Stimulated activated CD4-positive, alpha-beta T cell treated with anti-CD3 and anti-CD28 coated beads, Interleukin-15, amount 100 ng/mL, for 48 hours (primary cell): ENCODE measurements at regions not wholly inside any gene's neighbourhood (a gene's known extent, or its start where the extent isn't known, plus 50 kb on each side); places are given as distances from the start of the nearest gene placed in this dataset.
"Not testable (repeated sequence)": the region's sequence is repeated elsewhere in the genome, so short reads cannot be mapped to it uniquely, and the experiment has no call there.

ENCODE experiments used
- DNase-seq, 2 donors: peaks; one replicate each; pipeline ENCODE4 v3.0.0-alpha.2; 2020; ENCODE audit warnings: low read depth in 2 of 2

GRCh38 chr1:232352366-232352765, 277.6 kb downstream of the SIPA1L2 start:
- DNase-seq = no peak

- DNase-seq = no peak
These were observed 278.6 kb downstream of the SIPA1L2 start for GRCh38 chr1:232351335-232351734.

GRCh38 chr1:232346844-232347243, 283.1 kb downstream of the SIPA1L2 start:
- no peak for DNase-seq

- DNase-seq = no peak
These were observed 285.0 kb downstream of the SIPA1L2 start for GRCh38 chr1:232344791-232345399.

GRCh38 chr1:232344186-232344585, 285.7 kb downstream of the SIPA1L2 start:
- not testable (repeated sequence) for DNase-seq

GRCh38 chr1:232340446-232340845, 289.5 kb downstream of the SIPA1L2 start:
- DNase-seq = no peak

GRCh38 chr1:232339073-232339472, 290.9 kb downstream of the SIPA1L2 start:
- no peak for DNase-seq

- DNase-seq = no peak
These were observed 294.1 kb downstream of the SIPA1L2 start for GRCh38 chr1:232335741-232336293.

GRCh38 chr1:232335261-232335660, 294.7 kb downstream of the SIPA1L2 start:
- no peak for DNase-seq

- no peak for DNase-seq
These were observed 295.1 kb downstream of the SIPA1L2 start for GRCh38 chr1:232334811-232335210.

GRCh38 chr1:232334246-232334645, 295.7 kb downstream of the SIPA1L2 start:
- no peak for DNase-seq

- DNase-seq = no peak
These were observed 296.5 kb downstream of the SIPA1L2 start for GRCh38 chr1:232333419-232333767.

- DNase-seq = not testable (repeated sequence)
These were observed 297.1 kb downstream of the SIPA1L2 start for GRCh38 chr1:232332710-232333418.

GRCh38 chr1:232329103-232329813, 300.7 kb downstream of the SIPA1L2 start:
- DNase-seq = no peak

- no peak for DNase-seq
These were observed 301.3 kb downstream of the SIPA1L2 start for GRCh38 chr1:232328486-232329102.

- DNase-seq = no peak
These were observed 302.0 kb downstream of the SIPA1L2 start for GRCh38 chr1:232327899-232328298.

GRCh38 chr1:232327269-232327668, 302.7 kb downstream of the SIPA1L2 start:
- DNase-seq = no peak

GRCh38 chr1:232322162-232322734, 307.7 kb downstream of the SIPA1L2 start:
- DNase-seq = no peak

- no peak for DNase-seq
These were observed 310.3 kb downstream of the SIPA1L2 start for GRCh38 chr1:232319518-232320210.

- no peak for DNase-seq
These were observed 310.9 kb downstream of the SIPA1L2 start for GRCh38 chr1:232319072-232319471.

- no peak for DNase-seq
These were observed 311.8 kb downstream of the SIPA1L2 start for GRCh38 chr1:232318143-232318542.
